ENCODE measurements at regions not wholly inside any gene's neighbourhood (a gene's known extent, or its start where the extent isn't known, plus 50 kb on each side); places are given as distances from the start of the nearest gene placed in this dataset.

- TF ChIP-seq CHD7 (IDR thresholded peaks at IDR 0.05; ENCODE audit: insufficient replicate concordance, low read length) (no peak), RAD21 (IDR thresholded peaks at IDR 0.05 in 1 of 2, conservative IDR thresholded peaks at IDR 0.05 in 1 of 2; ENCODE audit: low read depth in 2 of 2, low read length in 2 of 2) (peak; percentile 12 to 15; a peak in 1 of 4 replicates), YY1 (IDR thresholded peaks at IDR 0.05; ENCODE audit: low read depth, low read length) (no peak), RFX5 (IDR thresholded peaks at IDR 0.05; ENCODE audit: borderline replicate concordance, low read depth, low read length) (no peak), CTBP2 (IDR thresholded peaks at IDR 0.05; ENCODE audit: borderline replicate concordance, insufficient read depth, insufficient read length, low read length) (no peak), EP300 (IDR thresholded peaks at IDR 0.05; ENCODE audit: borderline replicate concordance in 1 of 2, low read depth in 2 of 2, low read length in 2 of 2) (no peak), TEAD4 (IDR thresholded peaks at IDR 0.05; ENCODE audit: low read depth, low read length) (no peak), CREB1 (IDR thresholded peaks at IDR 0.05) (no peak), POU5F1 (IDR thresholded peaks at IDR 0.05; ENCODE audit: low read depth, low read length) (no peak)
These were observed 768.1 kb upstream of the TBX3 start (continued) for GRCh38 chr12:115451780-115452736.

Measured in H1 (cell line).